ENCODE measurements at regions not wholly inside any gene's neighbourhood (a gene's known extent, or its start where the extent isn't known, plus 50 kb on each side); places are given as distances from the start of the nearest gene placed in this dataset.
A peak's percentile ranks its signal among the peaks of the same experiment; 100 is the strongest.

DNA sequence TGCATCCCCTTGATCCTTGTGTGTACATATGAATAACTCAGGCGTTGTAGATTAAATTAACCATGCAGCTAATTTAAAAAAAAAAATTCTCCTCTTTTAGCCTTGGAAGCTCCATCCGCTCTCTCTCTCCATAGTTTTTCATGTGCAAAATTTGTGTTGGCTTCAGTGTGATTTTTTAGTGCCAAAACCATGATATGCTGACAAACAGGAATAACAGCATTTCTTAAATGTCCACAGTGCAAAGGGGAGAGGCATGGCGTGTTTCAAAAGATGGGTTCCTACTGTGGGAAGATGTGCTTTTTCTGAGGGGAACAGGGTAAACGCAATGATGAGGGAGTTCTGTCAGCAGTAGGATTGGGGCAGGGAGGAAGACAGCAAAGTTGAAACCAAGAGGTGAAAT lies 247.0 kb downstream of the ICOS start:
- no peak for DNase-seq (ENCODE audit: low read depth)
- TF ChIP-seq, protein P1, sequence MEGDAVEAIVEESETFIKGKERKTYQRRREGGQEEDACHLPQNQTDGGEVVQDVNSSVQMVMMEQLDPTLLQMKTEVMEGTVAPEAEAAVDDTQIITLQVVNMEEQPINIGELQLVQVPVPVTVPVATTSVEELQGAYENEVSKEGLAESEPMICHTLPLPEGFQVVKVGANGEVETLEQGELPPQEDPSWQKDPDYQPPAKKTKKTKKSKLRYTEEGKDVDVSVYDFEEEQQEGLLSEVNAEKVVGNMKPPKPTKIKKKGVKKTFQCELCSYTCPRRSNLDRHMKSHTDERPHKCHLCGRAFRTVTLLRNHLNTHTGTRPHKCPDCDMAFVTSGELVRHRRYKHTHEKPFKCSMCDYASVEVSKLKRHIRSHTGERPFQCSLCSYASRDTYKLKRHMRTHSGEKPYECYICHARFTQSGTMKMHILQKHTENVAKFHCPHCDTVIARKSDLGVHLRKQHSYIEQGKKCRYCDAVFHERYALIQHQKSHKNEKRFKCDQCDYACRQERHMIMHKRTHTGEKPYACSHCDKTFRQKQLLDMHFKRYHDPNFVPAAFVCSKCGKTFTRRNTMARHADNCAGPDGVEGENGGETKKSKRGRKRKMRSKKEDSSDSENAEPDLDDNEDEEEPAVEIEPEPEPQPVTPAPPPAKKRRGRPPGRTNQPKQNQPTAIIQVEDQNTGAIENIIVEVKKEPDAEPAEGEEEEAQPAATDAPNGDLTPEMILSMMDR (IDR thresholded peaks at IDR 0.05; ENCODE audit: insufficient read depth, low read length, poor library complexity, severe bottlenecking): no peak
- no peak overlapping the region for H3K4me3 ChIP-seq (ENCODE audit: low read depth, low read length)
- no peaks in the 10 kb centered on the region for H3K36me3 ChIP-seq (ENCODE audit: control insufficient read depth, insufficient read depth, low read length)
- H3K27me3 ChIP-seq (ENCODE audit: control insufficient read depth, insufficient read depth, low read length): no peaks in the 10 kb centered on the region

- H3K36me3 ChIP-seq (ENCODE audit: control insufficient read depth, insufficient read depth, low read length): no peaks in the 10 kb centered on the region
- DNase-seq (ENCODE audit: low read depth): no peak
- H3K4me3 ChIP-seq (ENCODE audit: low read depth, low read length): no peak overlapping the region
- H3K27me3 ChIP-seq (ENCODE audit: control insufficient read depth, insufficient read depth, low read length): no peaks in the 10 kb centered on the region
- TF ChIP-seq, protein P1 (IDR thresholded peaks at IDR 0.05; ENCODE audit: insufficient read depth, low read length, poor library complexity, severe bottlenecking): no peak
Measured at GRCh38 chr2:204184226-204184625, 247.7 kb downstream of the ICOS start.

DNA sequence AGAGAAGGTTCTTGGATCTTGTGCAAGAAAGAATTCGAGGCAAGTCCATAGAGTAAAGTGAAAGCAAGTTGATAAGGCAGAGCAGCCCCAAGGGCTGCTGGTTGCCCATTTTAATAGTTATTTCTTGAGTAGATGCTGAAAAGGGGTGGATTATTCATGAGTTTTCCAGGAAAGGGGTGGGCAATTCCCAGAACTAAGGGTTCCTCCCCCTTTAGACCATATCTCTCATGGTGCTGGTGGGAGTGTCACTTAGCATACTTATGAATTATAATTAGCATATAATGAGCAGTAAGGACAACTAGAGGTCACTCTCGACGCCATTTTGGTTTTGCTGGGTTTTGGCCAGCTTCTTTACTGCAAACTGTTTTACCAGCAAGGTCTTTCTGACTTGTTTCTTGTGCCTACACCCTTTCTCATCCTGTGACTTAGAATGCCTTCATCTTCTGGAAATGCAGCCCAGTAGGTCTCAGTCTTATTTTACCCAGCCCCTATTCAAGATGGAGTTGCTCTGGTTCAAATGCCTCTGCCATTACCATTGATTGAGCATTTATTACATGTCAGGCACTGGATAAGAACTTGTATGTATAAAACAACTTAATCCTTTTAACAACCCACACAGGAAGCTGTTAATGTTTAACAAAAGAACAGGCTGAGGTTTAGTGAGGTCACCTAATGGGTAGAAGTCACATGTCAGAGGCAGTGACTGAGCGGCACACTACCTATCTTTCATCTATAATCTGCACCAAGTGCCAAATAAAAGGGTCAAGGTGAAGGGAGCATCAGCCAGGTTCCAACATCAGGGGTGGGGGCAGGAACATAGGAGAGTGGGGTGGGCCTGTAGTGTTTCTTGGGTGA lies 250.9 kb downstream of the ICOS start:
- Histone ChIP-seq H3K36me3 (ENCODE audit: control insufficient read depth, insufficient read depth, low read length) (no peaks in the 10 kb centered on the region), H3K27me3 (ENCODE audit: control insufficient read depth, insufficient read depth, low read length) (no peaks in the 10 kb centered on the region), H3K4me3 (ENCODE audit: low read depth, low read length) (no peak overlapping the region)
- peak; percentile 47 for DNase-seq (ENCODE audit: low read depth)
- TF ChIP-seq, protein P1 (IDR thresholded peaks at IDR 0.05; ENCODE audit: insufficient read depth, low read length, poor library complexity, severe bottlenecking): no peak

- no peak for DNase-seq (ENCODE audit: low read depth)
- TF ChIP-seq, protein P1 (IDR thresholded peaks at IDR 0.05; ENCODE audit: insufficient read depth, low read length, poor library complexity, severe bottlenecking): no peak
- no peaks in the 10 kb centered on the region for H3K36me3 ChIP-seq (ENCODE audit: control insufficient read depth, insufficient read depth, low read length)
- no peak overlapping the region for H3K4me3 ChIP-seq (ENCODE audit: low read depth, low read length)
- no peaks in the 10 kb centered on the region for H3K27me3 ChIP-seq (ENCODE audit: control insufficient read depth, insufficient read depth, low read length)
Measured at GRCh38 chr2:204191574-204191973, 255.0 kb downstream of the ICOS start.

GRCh38 chr2:204195498-204195897 lies 258.9 kb downstream of the ICOS start:
- Histone ChIP-seq H3K27me3 (ENCODE audit: control insufficient read depth, insufficient read depth, low read length) (no peaks in the 10 kb centered on the region), H3K36me3 (ENCODE audit: control insufficient read depth, insufficient read depth, low read length) (no peaks in the 10 kb centered on the region), H3K4me3 (ENCODE audit: low read depth, low read length) (no peak overlapping the region)
- TF ChIP-seq, protein P1 (IDR thresholded peaks at IDR 0.05; ENCODE audit: insufficient read depth, low read length, poor library complexity, severe bottlenecking): no peak
- DNase-seq (ENCODE audit: low read depth): no peak
